ENCODE measurements at regions not wholly inside any gene's neighbourhood (a gene's known extent, or its start where the extent isn't known, plus 50 kb on each side); places are given as distances from the start of the nearest gene placed in this dataset.
"Not testable (repeated sequence)": the region's sequence is repeated elsewhere in the genome, so short reads cannot be mapped to it uniquely, and the experiment has no call there.

DNA sequence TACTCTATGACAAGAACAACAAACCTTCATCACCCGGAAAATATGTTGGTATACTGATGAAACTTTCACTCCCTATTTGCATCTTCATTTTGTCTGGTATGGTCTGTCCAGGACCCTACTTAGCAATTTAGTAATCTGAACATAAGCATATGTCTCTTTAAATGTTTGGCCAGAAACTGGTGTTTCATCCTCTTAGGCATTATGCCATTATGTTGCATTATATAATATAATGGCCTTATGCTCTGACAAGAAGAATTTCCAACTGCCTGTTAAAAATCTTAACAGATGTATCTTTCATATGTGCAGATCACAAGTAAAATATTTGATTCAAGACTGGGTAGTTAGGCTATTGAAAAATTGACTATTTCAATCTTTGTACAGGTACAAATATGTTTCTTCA, 610.6 kb upstream of the PRR20A start:
- Mint-ChIP-seq H3K4me1 (0 out of 2 replicates have a peak, but pooled peaks cover 3% of the 10 kb centered on the region), H3K36me3 (no peaks in the 10 kb centered on the region), H3K4me3 (no peak overlapping the region), H3K9me3 (no peaks in the 10 kb centered on the region; the same call in 1 of the 2 replicates), H3K27me3 (ENCODE audit: low read depth) (no peaks in the 10 kb centered on the region), H3K27ac (no peak overlapping the region)
- DNase-seq (ENCODE audit: low spot score): no peak
- CTCF ChIA-PET: no interaction called here
- ATAC-seq: no peak
- TF ChIP-seq ZNF512 (CRISPR knock-in tag; IDR thresholded peaks at IDR 0.05; ENCODE audit: borderline replicate concordance) (no peak), CREB1 (CRISPR knock-in tag; IDR thresholded peaks at IDR 0.05) (no peak), NFE2L1 (CRISPR knock-in tag; IDR thresholded peaks at IDR 0.05) (no peak), STAT6 (CRISPR knock-in tag; conservative IDR thresholded peaks at IDR 0.05; ENCODE audit: low read depth) (no peak), E2F1 (CRISPR knock-in tag; IDR thresholded peaks at IDR 0.05) (no peak), MXD4 (CRISPR knock-in tag; IDR thresholded peaks at IDR 0.05; ENCODE audit: borderline replicate concordance) (no peak), MYBL2 (CRISPR knock-in tag; IDR thresholded peaks at IDR 0.05) (no peak), IRF2 (CRISPR knock-in tag; IDR thresholded peaks at IDR 0.05; ENCODE audit: borderline replicate concordance, low read depth) (no peak), GTF2I (CRISPR knock-in tag; conservative IDR thresholded peaks at IDR 0.05) (no peak)
- TF ChIP-seq, protein P1, sequence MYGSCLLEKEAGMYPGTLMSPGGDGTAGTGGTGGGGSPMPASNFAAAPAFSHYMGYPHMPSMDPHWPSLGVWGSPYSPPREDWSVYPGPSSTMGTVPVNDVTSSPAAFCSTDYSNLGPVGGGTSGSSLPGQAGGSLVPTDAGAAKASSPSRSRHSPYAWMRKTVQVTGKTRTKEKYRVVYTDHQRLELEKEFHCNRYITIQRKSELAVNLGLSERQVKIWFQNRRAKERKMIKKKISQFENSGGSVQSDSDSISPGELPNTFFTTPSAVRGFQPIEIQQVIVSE (CRISPR knock-in tag; IDR thresholded peaks at IDR 0.05; ENCODE audit: borderline replicate concordance): no peak
- TF ChIP-seq, protein P2, sequence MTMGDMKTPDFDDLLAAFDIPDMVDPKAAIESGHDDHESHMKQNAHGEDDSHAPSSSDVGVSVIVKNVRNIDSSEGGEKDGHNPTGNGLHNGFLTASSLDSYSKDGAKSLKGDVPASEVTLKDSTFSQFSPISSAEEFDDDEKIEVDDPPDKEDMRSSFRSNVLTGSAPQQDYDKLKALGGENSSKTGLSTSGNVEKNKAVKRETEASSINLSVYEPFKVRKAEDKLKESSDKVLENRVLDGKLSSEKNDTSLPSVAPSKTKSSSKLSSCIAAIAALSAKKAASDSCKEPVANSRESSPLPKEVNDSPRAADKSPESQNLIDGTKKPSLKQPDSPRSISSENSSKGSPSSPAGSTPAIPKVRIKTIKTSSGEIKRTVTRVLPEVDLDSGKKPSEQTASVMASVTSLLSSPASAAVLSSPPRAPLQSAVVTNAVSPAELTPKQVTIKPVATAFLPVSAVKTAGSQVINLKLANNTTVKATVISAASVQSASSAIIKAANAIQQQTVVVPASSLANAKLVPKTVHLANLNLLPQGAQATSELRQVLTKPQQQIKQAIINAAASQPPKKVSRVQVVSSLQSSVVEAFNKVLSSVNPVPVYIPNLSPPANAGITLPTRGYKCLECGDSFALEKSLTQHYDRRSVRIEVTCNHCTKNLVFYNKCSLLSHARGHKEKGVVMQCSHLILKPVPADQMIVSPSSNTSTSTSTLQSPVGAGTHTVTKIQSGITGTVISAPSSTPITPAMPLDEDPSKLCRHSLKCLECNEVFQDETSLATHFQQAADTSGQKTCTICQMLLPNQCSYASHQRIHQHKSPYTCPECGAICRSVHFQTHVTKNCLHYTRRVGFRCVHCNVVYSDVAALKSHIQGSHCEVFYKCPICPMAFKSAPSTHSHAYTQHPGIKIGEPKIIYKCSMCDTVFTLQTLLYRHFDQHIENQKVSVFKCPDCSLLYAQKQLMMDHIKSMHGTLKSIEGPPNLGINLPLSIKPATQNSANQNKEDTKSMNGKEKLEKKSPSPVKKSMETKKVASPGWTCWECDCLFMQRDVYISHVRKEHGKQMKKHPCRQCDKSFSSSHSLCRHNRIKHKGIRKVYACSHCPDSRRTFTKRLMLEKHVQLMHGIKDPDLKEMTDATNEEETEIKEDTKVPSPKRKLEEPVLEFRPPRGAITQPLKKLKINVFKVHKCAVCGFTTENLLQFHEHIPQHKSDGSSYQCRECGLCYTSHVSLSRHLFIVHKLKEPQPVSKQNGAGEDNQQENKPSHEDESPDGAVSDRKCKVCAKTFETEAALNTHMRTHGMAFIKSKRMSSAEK (CRISPR knock-in tag; IDR thresholded peaks at IDR 0.05; ENCODE audit: borderline replicate concordance): no peak
- POLR2A ChIA-PET: no interaction called here

DNA sequence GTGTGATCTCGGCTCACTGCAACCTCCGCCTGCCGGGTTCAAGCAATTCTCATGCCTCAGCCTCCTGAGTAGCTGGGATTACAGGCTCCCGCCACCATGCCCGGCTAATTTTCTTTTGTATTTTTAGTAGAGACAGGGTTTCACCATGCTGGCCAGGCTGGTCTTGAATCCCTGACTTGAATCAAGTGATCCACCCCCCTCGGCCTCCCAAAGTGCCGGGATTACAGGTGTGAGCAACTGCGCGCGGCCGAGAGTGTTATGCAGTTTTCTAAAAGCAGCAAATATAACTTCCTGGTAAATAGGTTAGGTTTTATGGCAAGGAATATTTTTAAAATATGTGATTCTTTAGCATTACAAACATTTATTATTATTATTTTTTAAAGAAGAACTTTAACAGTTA, 592.8 kb upstream of the PRR20A start:
- ATAC-seq; H3K27ac Mint-ChIP-seq; H3K27me3 Mint-ChIP-seq (ENCODE audit: low read depth); POLR2A ChIA-PET; CTCF ChIA-PET; H3K4me1 Mint-ChIP-seq; H3K36me3 Mint-ChIP-seq; DNase-seq (ENCODE audit: low spot score); H3K9me3 Mint-ChIP-seq; H3K4me3 Mint-ChIP-seq: not testable (repeated sequence)
